ENCODE measurements at regions not wholly inside any gene's neighbourhood (a gene's known extent, or its start where the extent isn't known, plus 50 kb on each side); places are given as distances from the start of the nearest gene placed in this dataset.

GRCh38 chr10:85226596-85226995, 898.2 kb downstream of the CCSER2 start:
- no peaks in the 10 kb centered on the region for H3K36me3 Mint-ChIP-seq
- peaks cover 37% of the 10 kb centered on the region for H3K27me3 Mint-ChIP-seq (ENCODE audit: low read depth)
- no peak overlapping the region for H3K27ac Mint-ChIP-seq
- TF ChIP-seq CTCF (IDR thresholded peaks at IDR 0.05; ENCODE audit: unreplicated experiment), result no peak
- no peak for DNase-seq (ENCODE audit: low spot score in 2 of 2, unreplicated experiment in 2 of 2)
- H3K4me3 Mint-ChIP-seq, result no peak overlapping the region
- H3K4me1 Mint-ChIP-seq, result no peaks in the 10 kb centered on the region
- H3K9me3 Mint-ChIP-seq, result no peaks in the 10 kb centered on the region

GRCh38 chr10:85228726-85229125, 900.3 kb downstream of the CCSER2 start:
- H3K36me3 Mint-ChIP-seq, result no peaks in the 10 kb centered on the region
- H3K27me3 Mint-ChIP-seq (ENCODE audit: low read depth), result peaks cover 27% of the 10 kb centered on the region
- no peaks in the 10 kb centered on the region for H3K9me3 Mint-ChIP-seq
- no peak overlapping the region for H3K4me3 Mint-ChIP-seq
- no peak overlapping the region for H3K27ac Mint-ChIP-seq
- no peak for DNase-seq (ENCODE audit: low spot score in 2 of 2, unreplicated experiment in 2 of 2)
- no peak for TF ChIP-seq CTCF (IDR thresholded peaks at IDR 0.05; ENCODE audit: unreplicated experiment)
- H3K4me1 Mint-ChIP-seq, result no peaks in the 10 kb centered on the region

GRCh38 chr10:85231534-85232270, 903.3 kb downstream of the CCSER2 start:
- H3K27ac Mint-ChIP-seq, result no peak overlapping the region
- H3K4me1 Mint-ChIP-seq, result no peaks in the 10 kb centered on the region
- DNase-seq (ENCODE audit: low spot score in 2 of 2, unreplicated experiment in 2 of 2), result no peak
- H3K36me3 Mint-ChIP-seq, result no peaks in the 10 kb centered on the region
- TF ChIP-seq CTCF (IDR thresholded peaks at IDR 0.05; ENCODE audit: unreplicated experiment), result no peak
- H3K4me3 Mint-ChIP-seq, result no peak overlapping the region
- H3K27me3 Mint-ChIP-seq (ENCODE audit: low read depth), result peaks cover 38% of the 10 kb centered on the region
- no peaks in the 10 kb centered on the region for H3K9me3 Mint-ChIP-seq

GRCh38 chr10:85235258-85235657, 906.9 kb downstream of the CCSER2 start:
- no peaks in the 10 kb centered on the region for H3K4me1 Mint-ChIP-seq
- TF ChIP-seq CTCF (IDR thresholded peaks at IDR 0.05; ENCODE audit: unreplicated experiment), result no peak

GRCh38 chr10:85238676-85239075, 910.3 kb downstream of the CCSER2 start:
- no peak overlapping the region for H3K27ac Mint-ChIP-seq
- no peaks in the 10 kb centered on the region for H3K36me3 Mint-ChIP-seq
- H3K9me3 Mint-ChIP-seq, result no peaks in the 10 kb centered on the region
- H3K4me1 Mint-ChIP-seq, result no peaks in the 10 kb centered on the region
- H3K27me3 Mint-ChIP-seq (ENCODE audit: low read depth), result peaks cover 60% of the 10 kb centered on the region
- no peak for DNase-seq (ENCODE audit: low spot score in 2 of 2, unreplicated experiment in 2 of 2)
- TF ChIP-seq CTCF (IDR thresholded peaks at IDR 0.05; ENCODE audit: unreplicated experiment), result no peak
- no peak overlapping the region for H3K4me3 Mint-ChIP-seq

More at GRCh38 chr10:85235258-85235657, 906.9 kb downstream of the CCSER2 start:
- Mint-ChIP-seq H3K4me3 (no peak overlapping the region), H3K27me3 (ENCODE audit: low read depth) (peaks cover 49% of the 10 kb centered on the region), H3K27ac (no peak overlapping the region), H3K36me3 (no peaks in the 10 kb centered on the region), H3K9me3 (no peaks in the 10 kb centered on the region)
- DNase-seq (ENCODE audit: low spot score in 2 of 2, unreplicated experiment in 2 of 2), result no peak

All from mesothelial cell of epicardium (in vitro differentiated cells).